Panc1 (cell line): ENCODE measurements at regions not wholly inside any gene's neighbourhood (a gene's known extent, or its start where the extent isn't known, plus 50 kb on each side); places are given as distances from the start of the nearest gene placed in this dataset.

Source experiments
- CTCF ChIP-seq: fragments of 450-650 bp; IDR thresholded peaks from 2 replicates; pipeline ENCODE4 v1.5.1; 2017; ENCODE audit warnings: mild to moderate bottlenecking
- POLR2AphosphoS5 ChIP-seq: IDR thresholded peaks from 2 replicates; pipeline ENCODE4 v1.6.1; 2012; ENCODE audit warnings: mild to moderate bottlenecking, low read depth, low read length, moderate library complexity

GRCh38 chr12:126353604-126354003 is 1288.4 kb downstream of the AACS start:
- TF ChIP-seq CTCF (no peak), POLR2AphosphoS5 (no peak)
